Body of pancreas (tissue), 4 donors: ENCODE measurements at regions not wholly inside any gene's neighbourhood (a gene's known extent, or its start where the extent isn't known, plus 50 kb on each side); places are given as distances from the start of the nearest gene placed in this dataset.

Source experiments
- CTCF ChIP-seq, 7 experiments: fragments of 450-650 bp in 4 of 7; fragments of 200-600 bp in 3 of 7; sonication (generic) in 3 of 7; IDR thresholded peaks; one replicate each; pipeline ENCODE4 v1.5.1; 2016 to 2019; ENCODE audit warnings: antibody characterized with exemption in 7 of 7
- POLR2A ChIP-seq, 3 donors: fragments of 450-650 bp; IDR thresholded peaks; one replicate each; pipeline ENCODE4 v1.6.1; 2016; ENCODE audit warnings: antibody characterized with exemption in 3 of 3, mild to moderate bottlenecking in 2 of 3

GRCh38 chr3:159451067-159451466 is 537.6 kb upstream of the IL12A start:
- no peak for TF ChIP-seq POLR2A (IDR thresholded peaks at IDR 0.05)
- TF ChIP-seq CTCF (IDR thresholded peaks at IDR 0.05), result no peak
